HCT116 (cell line): ENCODE measurements at regions not wholly inside any gene's neighbourhood (a gene's known extent, or its start where the extent isn't known, plus 50 kb on each side); places are given as distances from the start of the nearest gene placed in this dataset.

ENCODE experiments used
- ATAC-seq: fragments of 200-7000 bp; cut with Tn5 transposase; 2 replicates; pipeline ENCODE4 v1.9.1; 2020; ENCODE audit warnings: mild to moderate bottlenecking, moderate library complexity
- BruUV-seq: library from RNA; stranded (reverse); fragments of 400-500 nt; replicated peaks from 2 replicates; lab custom pipeline; 2021; lab: Mats Ljungman, UMichigan
- CTCF ChIA-PET: fragments of 300-600 bp; sonication (Branson Sonifier 250); formaldehyde crosslinking; loops from one replicate; lab custom pipeline; 2021; ENCODE audit warnings: antibody characterized with exemption; lab: Charles Lee
- POLR2A ChIA-PET: fragments of 300-600, 350-600 bp; sonication (Branson Sonifier 250); formaldehyde crosslinking; loops from one replicate; lab custom pipeline; 2021; ENCODE audit warnings: antibody characterized with exemption; lab: Charles Lee
- RAD21 ChIA-PET, 2 experiments: fragments of 300-600 bp; sonication (Branson Sonifier 250); formaldehyde crosslinking; loops; one replicate each; lab custom pipeline; 2023; ENCODE audit warnings: low total read pairs in 2 of 2; ENCODE audit not compliant: uncharacterized antibody in 2 of 2, unreplicated experiment in 2 of 2, low non-redundant PET in 1 of 2; lab: Charles Lee
- DNase-seq: peaks from one replicate; pipeline ENCODE4 v3.0.0-alpha.2; 2010; ENCODE audit warnings: low read depth, low spot score
- H2AFZ ChIP-seq: fragments of 200-600 bp; shearing (Covaris generic), sonication (generic); 2 replicates; pipeline ENCODE4 v1.6.1; 2017; ENCODE audit warnings: low read depth, mixed run types, mixed read lengths, antibody characterized with exemption, low read length; ENCODE audit not compliant: poor library complexity, severe bottlenecking
- H3K27ac ChIP-seq: 2 replicates; pipeline ENCODE4 v1.5.1; 2012; ENCODE audit warnings: low read depth, low read length
- H3K27me3 ChIP-seq: fragments of 200-600 bp; sonication (generic); 2 replicates; pipeline ENCODE4 v1.6.1; 2016; ENCODE audit warnings: mixed run types, low read length, mixed read lengths; ENCODE audit not compliant: insufficient read depth
- H3K36me3 ChIP-seq, 2 experiments: fragments of 200-500 bp in 1 of 2; fragments of 200-600 bp in 1 of 2; sonication (Bioruptor generic) in 1 of 2; sonication (generic) in 1 of 2; 2 replicates each; pipeline versions ENCODE4 v1.5.1 to v1.6.1; 2014 to 2016; ENCODE audit warnings: low read length in 2 of 2, inconsistent platforms in 1 of 2, mixed read lengths in 1 of 2, mixed run types in 1 of 2; ENCODE audit not compliant: insufficient read depth in 2 of 2, control insufficient read depth in 1 of 2
- H3K4me1 ChIP-seq, 2 experiments: fragments of 200-600 bp in 1 of 2; sonication (generic) in 1 of 2; 2 replicates each; pipeline versions ENCODE4 v1.5.1 to v1.6.1; 2012 to 2017; ENCODE audit warnings: low read length in 2 of 2, inconsistent platforms in 1 of 2, mild to moderate bottlenecking in 1 of 2, mixed read lengths in 1 of 2, mixed run types in 1 of 2, moderate library complexity in 1 of 2; ENCODE audit not compliant: insufficient read depth in 2 of 2, control insufficient read depth in 1 of 2
- H3K4me2 ChIP-seq: fragments of 200-600 bp; sonication (generic); 2 replicates; pipeline ENCODE4 v1.6.1; 2017; ENCODE audit warnings: mixed run types, low read length, mixed read lengths
- H3K4me3 ChIP-seq, 2 experiments: fragments of 200-600 bp in 1 of 2; sonication (generic) in 1 of 2; replicated peaks in 1 of 2; 2 replicates each; pipeline ENCODE4 v1.5.1; 2011 to 2016; ENCODE audit warnings: low read length in 2 of 2, control low read depth in 1 of 2, low read depth in 1 of 2, mild to moderate bottlenecking in 1 of 2, mixed read lengths in 1 of 2, mixed run types in 1 of 2
- H3K79me2 ChIP-seq: fragments of 200-600 bp; sonication (generic); 2 replicates; pipeline ENCODE4 v1.6.1; 2017; ENCODE audit warnings: mild to moderate bottlenecking, mixed run types, low read length, moderate library complexity, mixed read lengths; ENCODE audit not compliant: insufficient read depth
- H3K9ac ChIP-seq: fragments of 200-600 bp; sonication (generic); 2 replicates; pipeline ENCODE4 v1.6.1; 2016; ENCODE audit warnings: low read length, mixed read lengths
- H3K9me2 ChIP-seq: fragments of 200-600 bp; sonication (generic), shearing (Covaris generic); 2 replicates; pipeline ENCODE4 v1.6.1; 2017; ENCODE audit warnings: mixed run types, mild to moderate bottlenecking, moderate library complexity; ENCODE audit not compliant: insufficient read depth
- H3K9me3 ChIP-seq, 2 experiments: fragments of 200-500 bp in 1 of 2; fragments of 200-600 bp in 1 of 2; sonication (Bioruptor generic) in 1 of 2; sonication (generic) in 1 of 2; 2 replicates each; pipeline ENCODE4 v1.6.1; 2014 to 2017; ENCODE audit warnings: low read length in 2 of 2, mixed read lengths in 2 of 2, inconsistent platforms in 1 of 2, low read depth in 1 of 2, mild to moderate bottlenecking in 1 of 2, mixed run types in 1 of 2, moderate library complexity in 1 of 2; ENCODE audit not compliant: control insufficient read depth in 1 of 2, insufficient read depth in 1 of 2
- H4K20me1 ChIP-seq: fragments of 200-600 bp; sonication (generic), shearing (Covaris generic); 2 replicates; pipeline ENCODE4 v1.6.1; 2017; ENCODE audit warnings: mixed run types, mild to moderate bottlenecking, moderate library complexity; ENCODE audit not compliant: insufficient read depth
- CBX3 ChIP-seq: IDR thresholded peaks from 2 replicates; pipeline ENCODE4 v1.6.1; 2012; ENCODE audit warnings: low read depth
- CEBPB ChIP-seq: IDR thresholded peaks from 2 replicates; pipeline ENCODE4 v1.6.1; 2012; ENCODE audit warnings: low read depth
- ELF1 ChIP-seq: IDR thresholded peaks from 2 replicates; pipeline ENCODE4 v1.6.1; 2012; ENCODE audit warnings: low read depth, borderline replicate concordance
- EZH2 ChIP-seq: fragments of 200-600 bp; sonication (generic); IDR thresholded peaks from 2 replicates; pipeline ENCODE4 v1.6.1; 2017; ENCODE audit warnings: antibody characterized with exemption, mixed run types
- FOSL1 ChIP-seq: IDR thresholded peaks from 2 replicates; pipeline ENCODE4 v1.6.1; 2012; ENCODE audit warnings: low read depth
- JUND ChIP-seq: IDR thresholded peaks from 2 replicates; pipeline ENCODE4 v1.6.1; 2012
- POLR2A ChIP-seq: IDR thresholded peaks from 2 replicates; pipeline ENCODE4 v1.7.0; 2011; ENCODE audit warnings: borderline replicate concordance; ENCODE audit not compliant: insufficient read depth, insufficient read length; ENCODE audit errors: extremely low read depth
- POLR2AphosphoS5 ChIP-seq: IDR thresholded peaks from 2 replicates; pipeline ENCODE4 v1.6.1; 2011; ENCODE audit warnings: mild to moderate bottlenecking, low read depth, low read length, moderate library complexity
- RAD21 ChIP-seq: IDR thresholded peaks from 2 replicates; pipeline ENCODE4 v1.6.1; 2012; ENCODE audit warnings: low read depth, mild to moderate bottlenecking
- SP1 ChIP-seq: IDR thresholded peaks from 2 replicates; pipeline ENCODE4 v1.6.1; 2012; ENCODE audit warnings: low read depth
- SRF ChIP-seq: IDR thresholded peaks from 2 replicates; pipeline ENCODE4 v1.6.1; 2012; ENCODE audit warnings: low read depth
- TCF7L2 ChIP-seq: IDR thresholded peaks from 2 replicates; pipeline ENCODE4 v1.7.0; 2011; ENCODE audit warnings: borderline replicate concordance, inconsistent platforms; ENCODE audit not compliant: insufficient read depth, insufficient read length; ENCODE audit errors: extremely low read depth
- YY1 ChIP-seq: IDR thresholded peaks from 2 replicates; pipeline ENCODE4 v1.6.1; 2011; ENCODE audit warnings: low read length, low read depth, moderate library complexity, mild to moderate bottlenecking; ENCODE audit not compliant: insufficient replicate concordance; ENCODE audit errors: extremely low read depth
- intact Hi-C: fragments of 100-400 bp; cut with micrococcal nuclease; formaldehyde crosslinking; loops from 2 replicates; pipeline ENCODE4 v1.10.0; 2022
- TF ChIP-seq, protein P1 (sequence below): IDR thresholded peaks from 2 replicates; pipeline ENCODE4 v1.6.1; 2012
- TF ChIP-seq, protein P2 (sequence below), 3 experiments: fragments of 200-600 bp in 1 of 3; sonication (generic) in 1 of 3; IDR thresholded peaks in 2 of 3; conservative IDR thresholded peaks in 1 of 3; 2 replicates each; pipeline ENCODE4 v1.5.1; 2012 to 2017; ENCODE audit warnings: low read depth in 2 of 3, low read length in 2 of 3, antibody characterized with exemption in 1 of 3, borderline replicate concordance in 1 of 3, control low read depth in 1 of 3, mild to moderate bottlenecking in 1 of 3, mixed read lengths in 1 of 3, mixed run types in 1 of 3, moderate library complexity in 1 of 3; ENCODE audit not compliant: insufficient read depth in 1 of 3

DNA sequence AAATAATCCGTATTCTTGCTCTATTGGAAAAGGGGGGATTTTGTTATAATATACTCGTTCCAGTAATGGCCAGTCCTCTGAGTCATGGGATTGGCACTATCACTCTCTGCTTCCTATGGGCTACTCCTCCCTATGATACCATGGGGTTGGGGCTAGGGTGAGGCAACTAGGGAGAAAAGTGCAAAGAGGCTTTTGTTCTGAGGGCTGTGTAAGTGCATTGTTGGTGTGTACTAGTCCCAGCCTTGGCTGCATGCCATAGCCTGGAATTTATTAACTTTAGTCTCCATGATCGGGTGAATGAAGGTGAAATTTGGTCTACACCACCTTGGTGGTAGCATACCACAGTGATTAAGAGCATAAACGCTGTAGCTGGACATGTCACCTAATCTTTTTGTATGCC, 247.6 kb downstream of the RPAP3 start:
- TF ChIP-seq YY1, result no peak
- TF ChIP-seq, protein P1, sequence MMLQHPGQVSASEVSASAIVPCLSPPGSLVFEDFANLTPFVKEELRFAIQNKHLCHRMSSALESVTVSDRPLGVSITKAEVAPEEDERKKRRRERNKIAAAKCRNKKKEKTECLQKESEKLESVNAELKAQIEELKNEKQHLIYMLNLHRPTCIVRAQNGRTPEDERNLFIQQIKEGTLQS, result no peak
- Histone ChIP-seq H2AFZ (no peak overlapping the region), H3K4me2 (no peak overlapping the region), H3K9ac (no peak overlapping the region), H3K9me3 (no peaks in the 10 kb centered on the region), H3K4me1 (peaks cover 0 to 3% of the 10 kb centered on the region in 2 experiments; a peak in 1 of 4 replicates), H4K20me1 (no peaks in the 10 kb centered on the region), H3K27ac (no peak overlapping the region), H3K79me2 (no peaks in the 10 kb centered on the region), H3K27me3 (0 out of 2 replicates have a peak, but pooled peaks cover 4% of the 10 kb centered on the region), H3K36me3 (no peaks in the 10 kb centered on the region), H3K4me3 (no peak overlapping the region), H3K9me2 (no peaks in the 10 kb centered on the region)
- peak; percentile 38; the same call in 1 of the 2 replicates for ATAC-seq
- ChIA-PET CTCF (no interaction called here), POLR2A (no interaction called here), RAD21 (no interaction called here)
- peak; percentile 3 for DNase-seq
- intact Hi-C loops, result no loop called here
- no TSS peak for BruUV-seq

DNA sequence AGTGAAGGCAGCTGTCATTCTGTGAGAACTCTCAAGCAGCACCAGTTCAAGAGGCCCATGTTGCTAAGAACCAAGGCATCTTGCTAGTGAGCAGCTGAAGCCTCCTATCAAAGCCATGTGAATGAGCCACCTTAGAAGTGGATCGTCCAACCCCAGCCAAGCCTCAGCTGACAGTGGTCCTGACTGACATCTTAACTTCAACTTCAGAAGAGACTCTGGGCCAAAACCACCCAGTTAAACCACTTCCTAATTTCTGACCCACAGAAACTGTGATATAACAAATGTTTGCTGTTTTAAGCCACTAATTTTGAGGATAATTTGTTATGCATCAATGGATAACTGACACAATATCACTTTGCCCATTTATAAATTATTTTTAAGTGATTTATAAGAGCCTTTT, 256.0 kb downstream of the RPAP3 start:
- Histone ChIP-seq H3K27me3 (0 out of 2 replicates have a peak, but pooled peaks cover 5% of the 10 kb centered on the region), H3K27ac (no peak overlapping the region), H3K9ac (no peak overlapping the region), H3K4me1 (no peaks in the 10 kb centered on the region), H3K36me3 (no peaks in the 10 kb centered on the region), H3K79me2 (no peaks in the 10 kb centered on the region), H3K9me3 (no peaks in the 10 kb centered on the region), H3K4me2 (no peak overlapping the region), H3K9me2 (no peaks in the 10 kb centered on the region), H3K4me3 (no peak overlapping the region), H4K20me1 (no peaks in the 10 kb centered on the region; the same call in 1 of the 2 replicates), H2AFZ (no peak overlapping the region)
- ChIA-PET POLR2A (no interaction called here), RAD21 (no interaction called here), CTCF (no interaction called here)
- BruUV-seq, result no TSS peak
- TF ChIP-seq JUND (no peak), SRF (no peak), FOSL1 (no peak), TCF7L2 (no peak), POLR2A (no peak), YY1 (no peak), CEBPB (no peak), RAD21 (no peak), CBX3 (no peak), EZH2 (no peak), SP1 (no peak), POLR2AphosphoS5 (no peak), ELF1 (no peak)
- TF ChIP-seq, protein P2, sequence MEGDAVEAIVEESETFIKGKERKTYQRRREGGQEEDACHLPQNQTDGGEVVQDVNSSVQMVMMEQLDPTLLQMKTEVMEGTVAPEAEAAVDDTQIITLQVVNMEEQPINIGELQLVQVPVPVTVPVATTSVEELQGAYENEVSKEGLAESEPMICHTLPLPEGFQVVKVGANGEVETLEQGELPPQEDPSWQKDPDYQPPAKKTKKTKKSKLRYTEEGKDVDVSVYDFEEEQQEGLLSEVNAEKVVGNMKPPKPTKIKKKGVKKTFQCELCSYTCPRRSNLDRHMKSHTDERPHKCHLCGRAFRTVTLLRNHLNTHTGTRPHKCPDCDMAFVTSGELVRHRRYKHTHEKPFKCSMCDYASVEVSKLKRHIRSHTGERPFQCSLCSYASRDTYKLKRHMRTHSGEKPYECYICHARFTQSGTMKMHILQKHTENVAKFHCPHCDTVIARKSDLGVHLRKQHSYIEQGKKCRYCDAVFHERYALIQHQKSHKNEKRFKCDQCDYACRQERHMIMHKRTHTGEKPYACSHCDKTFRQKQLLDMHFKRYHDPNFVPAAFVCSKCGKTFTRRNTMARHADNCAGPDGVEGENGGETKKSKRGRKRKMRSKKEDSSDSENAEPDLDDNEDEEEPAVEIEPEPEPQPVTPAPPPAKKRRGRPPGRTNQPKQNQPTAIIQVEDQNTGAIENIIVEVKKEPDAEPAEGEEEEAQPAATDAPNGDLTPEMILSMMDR (IDR thresholded peaks at IDR 0.05 in 2 of 3, conservative IDR thresholded peaks at IDR 0.05 in 1 of 3; ENCODE audit: borderline replicate concordance in 1 of 3, insufficient read depth in 1 of 3, low read depth in 2 of 3, low read length in 2 of 3), result no peak
- TF ChIP-seq, protein P1, result no peak
- ATAC-seq (no peak), DNase-seq (no peak)
- intact Hi-C loops, result no loop called here
